Left lung (tissue), 4 donors: ENCODE measurements at regions not wholly inside any gene's neighbourhood (a gene's known extent, or its start where the extent isn't known, plus 50 kb on each side); places are given as distances from the start of the nearest gene placed in this dataset.

ENCODE experiments used
- ATAC-seq: fragments of 200-7000 bp; cut with Tn5 transposase; one replicate; pipeline ENCODE4 v1.9.1; 2020; ENCODE audit warnings: moderate library complexity
- DNase-seq, 4 donors: peaks; one replicate each; pipeline ENCODE4 v3.0.0-alpha.2; 2013 to 2020
- H3K27ac ChIP-seq, 2 donors: fragments of 200-600 bp; sonication (generic) in 1 of 2; one replicate each; pipeline versions ENCODE4 v1.5.0 to v1.8.0; 2020 to 2021
- H3K27me3 ChIP-seq, 2 donors: fragments of 200-600 bp; sonication (generic) in 1 of 2; one replicate each; pipeline versions ENCODE4 v1.5.0 to v1.8.0; 2020 to 2021
- H3K36me3 ChIP-seq, 2 donors: fragments of 200-600 bp; sonication (generic) in 1 of 2; one replicate each; pipeline versions ENCODE4 v1.5.0 to v1.8.0; 2020 to 2021
- H3K4me1 ChIP-seq, 2 donors: fragments of 200-600 bp; one replicate each; pipeline ENCODE4 v1.8.0; 2021
- H3K4me3 ChIP-seq, 2 donors: fragments of 200-600 bp; sonication (generic) in 1 of 2; one replicate each; pipeline versions ENCODE4 v1.5.0 to v1.8.0; 2020 to 2021; ENCODE audit warnings: mild to moderate bottlenecking in 1 of 2
- H3K9me3 ChIP-seq, 2 donors: fragments of 200-600 bp; sonication (generic) in 1 of 2; one replicate each; pipeline versions ENCODE4 v1.5.0 to v1.8.0; 2020 to 2021
- CTCF ChIP-seq, 2 donors: fragments of 200-600 bp; sonication (generic) in 1 of 2; IDR thresholded peaks; one replicate each; pipeline versions ENCODE4 v1.5.0 to v1.8.0; 2021; ENCODE audit warnings: antibody characterized with exemption in 2 of 2
- intact Hi-C, 2 donors: fragments of 100-400 bp; cut with DNase I; formaldehyde crosslinking; loops; one replicate each; pipeline versions ENCODE4 v1.11.2 to v1.14.2; 2022
- donor health status: DM: no; HTN: yes; CAD: no.
- donor health status: DM: no; HTN: no; CAD: no.

GRCh38 chr17:5947701-5948180, 122.4 kb upstream of the WSCD1 start:
- Histone ChIP-seq H3K9me3 (peaks cover 0 to 4% of the 10 kb centered on the region in 2 donors), H3K27ac (no peak overlapping the region), H3K4me3 (no peak overlapping the region), H3K27me3 (peaks cover 0 to 40% of the 10 kb centered on the region in 2 donors), H3K36me3 (no peaks in the 10 kb centered on the region), H3K4me1 (no peaks in the 10 kb centered on the region)
- intact Hi-C loops: no loop called here
- ATAC-seq: no peak
- DNase-seq: no peak
- no peak for TF ChIP-seq CTCF (IDR thresholded peaks at IDR 0.05)

- Histone ChIP-seq H3K27ac (no peak overlapping the region), H3K4me3 (no peak overlapping the region), H3K9me3 (peaks cover 0 to 4% of the 10 kb centered on the region in 2 donors), H3K4me1 (no peaks in the 10 kb centered on the region), H3K36me3 (no peaks in the 10 kb centered on the region), H3K27me3 (peaks cover 0 to 30% of the 10 kb centered on the region in 2 donors)
- ATAC-seq (no peak), DNase-seq (no peak)
- TF ChIP-seq CTCF (IDR thresholded peaks at IDR 0.05): no peak
- intact Hi-C loops: no loop called here
Observed at GRCh38 chr17:5948811-5949210, 121.4 kb upstream of the WSCD1 start.

GRCh38 chr17:5950878-5951277, 119.3 kb upstream of the WSCD1 start:
- intact Hi-C loops: no loop called here
- ATAC-seq (no peak), DNase-seq (no peak)
- Histone ChIP-seq H3K27me3 (peaks cover 0 to 25% of the 10 kb centered on the region in 2 donors), H3K27ac (no peak overlapping the region), H3K36me3 (no peaks in the 10 kb centered on the region), H3K9me3 (peaks cover 0 to 19% of the 10 kb centered on the region in 2 donors), H3K4me3 (no peak overlapping the region), H3K4me1 (no peaks in the 10 kb centered on the region)
- TF ChIP-seq CTCF (IDR thresholded peaks at IDR 0.05): no peak

GRCh38 chr17:5951912-5952311, 118.3 kb upstream of the WSCD1 start:
- ATAC-seq (no peak), DNase-seq (no peak)
- H3K9me3 ChIP-seq: peaks cover 0 to 26% of the 10 kb centered on the region in 2 donors

GRCh38 chr17:5952518-5952917, 117.7 kb upstream of the WSCD1 start:
- Histone ChIP-seq H3K27ac (no peak overlapping the region), H3K27me3 (peaks cover 0 to 25% of the 10 kb centered on the region in 2 donors), H3K9me3 (peaks cover 0 to 26% of the 10 kb centered on the region in 2 donors), H3K4me3 (no peak overlapping the region), H3K36me3 (no peaks in the 10 kb centered on the region), H3K4me1 (no peaks in the 10 kb centered on the region)
- intact Hi-C loops: no loop called here
- ATAC-seq: no peak
- no peak for DNase-seq
- TF ChIP-seq CTCF (IDR thresholded peaks at IDR 0.05): no peak

More at GRCh38 chr17:5951912-5952311, 118.3 kb upstream of the WSCD1 start:
- Histone ChIP-seq H3K4me1 (no peaks in the 10 kb centered on the region), H3K27ac (no peak overlapping the region), H3K36me3 (no peaks in the 10 kb centered on the region), H3K27me3 (peaks cover 0 to 25% of the 10 kb centered on the region in 2 donors), H3K4me3 (no peak overlapping the region)
- TF ChIP-seq CTCF (IDR thresholded peaks at IDR 0.05): no peak
- intact Hi-C loops: no loop called here
